GM21367 (cell line): ENCODE measurements at regions not wholly inside any gene's neighbourhood (a gene's known extent, or its start where the extent isn't known, plus 50 kb on each side); places are given as distances from the start of the nearest gene placed in this dataset.
"Not testable (repeated sequence)": the region's sequence is repeated elsewhere in the genome, so short reads cannot be mapped to it uniquely, and the experiment has no call there.

Source experiments
- ATAC-seq: cut with Tn5 transposase; IDR thresholded peaks from one replicate; pipeline ENCODE4 v1.9.1; 2021; ENCODE audit not compliant: unreplicated experiment

GRCh38 chr1:61028136-61028535 lies 54.2 kb upstream of the NFIA start:
- ATAC-seq: no peak

- not testable (repeated sequence) for ATAC-seq
Observed at GRCh38 chr1:61018068-61018467, 64.3 kb upstream of the NFIA start.

GRCh38 chr1:61017651-61018050 lies 64.7 kb upstream of the NFIA start:
- ATAC-seq: no peak

GRCh38 chr1:61013946-61014667 lies 68.3 kb upstream of the NFIA start:
- no peak for ATAC-seq

GRCh38 chr1:61013189-61013945 lies 69.0 kb upstream of the NFIA start:
- ATAC-seq: no peak

- ATAC-seq: no peak
Observed at GRCh38 chr1:61012341-61012761, 70.0 kb upstream of the NFIA start.

- no peak for ATAC-seq
Observed at GRCh38 chr1:61011561-61012263, 70.6 kb upstream of the NFIA start.

- no peak for ATAC-seq
Observed at GRCh38 chr1:61007534-61008364, 74.6 kb upstream of the NFIA start.

GRCh38 chr1:61005614-61006580 lies 76.5 kb upstream of the NFIA start:
- ATAC-seq: no peak

- ATAC-seq: no peak
Observed at GRCh38 chr1:61004262-61005003, 77.9 kb upstream of the NFIA start.

GRCh38 chr1:61000327-61000726 lies 82.0 kb upstream of the NFIA start:
- ATAC-seq: no peak

GRCh38 chr1:60998786-60999185 lies 83.6 kb upstream of the NFIA start:
- ATAC-seq: no peak

GRCh38 chr1:60994828-60995492 lies 87.4 kb upstream of the NFIA start:
- no peak for ATAC-seq

- ATAC-seq: no peak
Observed at GRCh38 chr1:60994369-60994768, 88.0 kb upstream of the NFIA start.

- ATAC-seq: no peak
Observed at GRCh38 chr1:60992165-60992564, 90.2 kb upstream of the NFIA start.

GRCh38 chr1:60990714-60991090 lies 91.7 kb upstream of the NFIA start:
- ATAC-seq: no peak

- no peak for ATAC-seq
Observed at GRCh38 chr1:60989749-60990713, 92.3 kb upstream of the NFIA start.

- ATAC-seq: no peak
Observed at GRCh38 chr1:60988891-60989290, 93.5 kb upstream of the NFIA start.
